ENCODE measurements at regions not wholly inside any gene's neighbourhood (a gene's known extent, or its start where the extent isn't known, plus 50 kb on each side); places are given as distances from the start of the nearest gene placed in this dataset.

DNA sequence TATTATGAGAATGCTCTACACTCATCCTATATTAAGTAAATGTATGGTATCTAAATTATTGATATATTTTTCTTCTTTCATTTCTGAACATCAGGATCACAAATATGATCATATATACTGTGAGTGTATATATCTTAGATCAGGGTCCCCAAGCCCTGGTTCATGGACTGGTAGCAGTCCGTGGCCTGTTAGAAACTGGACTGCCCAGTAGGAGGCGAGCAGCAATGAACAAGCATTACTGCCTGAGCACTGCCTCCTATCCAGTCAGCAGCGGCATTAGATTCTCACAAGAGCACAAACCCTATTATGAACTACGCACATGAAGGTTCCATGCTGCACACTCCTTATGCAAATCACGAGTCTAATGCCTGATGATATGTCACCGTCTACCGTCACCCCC lies 1247.1 kb upstream of the NXPH2 start:
- TF ChIP-seq, protein P1, sequence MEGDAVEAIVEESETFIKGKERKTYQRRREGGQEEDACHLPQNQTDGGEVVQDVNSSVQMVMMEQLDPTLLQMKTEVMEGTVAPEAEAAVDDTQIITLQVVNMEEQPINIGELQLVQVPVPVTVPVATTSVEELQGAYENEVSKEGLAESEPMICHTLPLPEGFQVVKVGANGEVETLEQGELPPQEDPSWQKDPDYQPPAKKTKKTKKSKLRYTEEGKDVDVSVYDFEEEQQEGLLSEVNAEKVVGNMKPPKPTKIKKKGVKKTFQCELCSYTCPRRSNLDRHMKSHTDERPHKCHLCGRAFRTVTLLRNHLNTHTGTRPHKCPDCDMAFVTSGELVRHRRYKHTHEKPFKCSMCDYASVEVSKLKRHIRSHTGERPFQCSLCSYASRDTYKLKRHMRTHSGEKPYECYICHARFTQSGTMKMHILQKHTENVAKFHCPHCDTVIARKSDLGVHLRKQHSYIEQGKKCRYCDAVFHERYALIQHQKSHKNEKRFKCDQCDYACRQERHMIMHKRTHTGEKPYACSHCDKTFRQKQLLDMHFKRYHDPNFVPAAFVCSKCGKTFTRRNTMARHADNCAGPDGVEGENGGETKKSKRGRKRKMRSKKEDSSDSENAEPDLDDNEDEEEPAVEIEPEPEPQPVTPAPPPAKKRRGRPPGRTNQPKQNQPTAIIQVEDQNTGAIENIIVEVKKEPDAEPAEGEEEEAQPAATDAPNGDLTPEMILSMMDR (IDR thresholded peaks at IDR 0.05; ENCODE audit: low read length) = no peak
- TF ChIP-seq EZH2 (IDR thresholded peaks at IDR 0.05; ENCODE audit: borderline replicate concordance, low read length) = no peak

Measured in OCI-LY1 (cell line).